HL-60 (cell line): ENCODE measurements at regions not wholly inside any gene's neighbourhood (a gene's known extent, or its start where the extent isn't known, plus 50 kb on each side); places are given as distances from the start of the nearest gene placed in this dataset.

Experiments used
- DNase-seq, 2 experiments: peaks; one replicate each; pipeline ENCODE4 v3.0.0-alpha.2; 2010 to 2020; ENCODE audit warnings: low read depth in 1 of 2, low spot score in 1 of 2
- H3K27ac ChIP-seq: fragments of 250-450 bp; sonication (Bioruptor Pico); replicated peaks from 2 replicates; pipeline ENCODE4 v1.5.1; 2020; ENCODE audit warnings: mild to moderate bottlenecking, moderate library complexity
- H3K27me3 ChIP-seq: fragments of 250-450 bp; sonication (Bioruptor Pico); 2 replicates; pipeline ENCODE4 v1.5.1; 2021; ENCODE audit warnings: mild to moderate bottlenecking, moderate library complexity; ENCODE audit not compliant: insufficient read depth, poor library complexity, severe bottlenecking
- H3K4me3 ChIP-seq: replicated peaks from 2 replicates; pipeline ENCODE4 v1.5.1; 2011; ENCODE audit warnings: mild to moderate bottlenecking, control low read depth, low read length; ENCODE audit not compliant: insufficient read depth
- CTCF ChIP-seq: IDR thresholded peaks from one replicate; pipeline ENCODE4 v1.5.1; 2011; ENCODE audit warnings: low read length, control low read depth, inconsistent platforms; ENCODE audit not compliant: insufficient read depth
- GABPA ChIP-seq: IDR thresholded peaks from 2 replicates; pipeline ENCODE4 v1.6.1; 2012; ENCODE audit warnings: low read depth
- POLR2AphosphoS5 ChIP-seq: IDR thresholded peaks from 2 replicates; pipeline ENCODE4 v1.6.1; 2012; ENCODE audit warnings: low read depth
- REST ChIP-seq: IDR thresholded peaks from 2 replicates; pipeline ENCODE4 v1.6.1; 2012; ENCODE audit warnings: low read depth; ENCODE audit not compliant: insufficient replicate concordance
- SPI1 ChIP-seq: IDR thresholded peaks from 2 replicates; pipeline ENCODE4 v1.6.1; 2012; ENCODE audit warnings: low read depth, mild to moderate bottlenecking, borderline replicate concordance

GRCh38 chr20:52405986-52406385 lies 214.4 kb upstream of the ZFP64 start:
- DNase-seq, result peak in 1 of 2 experiments; percentile 9
- TF ChIP-seq REST (no peak), SPI1 (no peak), GABPA (no peak), CTCF (no peak), POLR2AphosphoS5 (no peak)
- H3K4me3 ChIP-seq, result no peak overlapping the region
- no peaks in the 10 kb centered on the region for H3K27me3 ChIP-seq
- H3K27ac ChIP-seq, result peak overlapping the region; percentile 44

- TF ChIP-seq POLR2AphosphoS5, result no peak
- TF ChIP-seq CTCF, result no peak
- TF ChIP-seq GABPA, result no peak
- no peak for TF ChIP-seq REST
- no peak for TF ChIP-seq SPI1
- DNase-seq, result peak; percentile 46 to 96
- H3K27me3 ChIP-seq, result no peaks in the 10 kb centered on the region
- H3K4me3 ChIP-seq, result no peak overlapping the region
- peak overlapping the region; percentile 44 for H3K27ac ChIP-seq
Observed at GRCh38 chr20:52405417-52405816, 213.8 kb upstream of the ZFP64 start.

GRCh38 chr20:52404671-52405070 lies 213.1 kb upstream of the ZFP64 start:
- H3K4me3 ChIP-seq, result no peak overlapping the region
- DNase-seq, result no peak
- no peaks in the 10 kb centered on the region for H3K27me3 ChIP-seq
- H3K27ac ChIP-seq, result no peak overlapping the region
- TF ChIP-seq POLR2AphosphoS5, result no peak
- TF ChIP-seq GABPA, result no peak
- no peak for TF ChIP-seq REST
- no peak for TF ChIP-seq SPI1
- no peak for TF ChIP-seq CTCF
